HEK293T (cell line): ENCODE measurements at regions not wholly inside any gene's neighbourhood (a gene's known extent, or its start where the extent isn't known, plus 50 kb on each side); places are given as distances from the start of the nearest gene placed in this dataset.

Experiments
- ARNT ChIP-seq: fragments of 450-650 bp; IDR thresholded peaks from 2 replicates; pipeline ENCODE4 v1.6.1; 2017; ENCODE audit warnings: mild to moderate bottlenecking
- BHLHE40 ChIP-seq: fragments of 450-650 bp; IDR thresholded peaks from 2 replicates; pipeline ENCODE4 v1.6.1; 2016; ENCODE audit warnings: mild to moderate bottlenecking, moderate library complexity, borderline replicate concordance
- CTBP1 ChIP-seq: fragments of 450-650 bp; IDR thresholded peaks from 2 replicates; pipeline ENCODE4 v1.6.1; 2016; ENCODE audit warnings: borderline replicate concordance
- ELF4 ChIP-seq: fragments of 450-650 bp; IDR thresholded peaks from 2 replicates; pipeline ENCODE4 v1.6.1; 2017; ENCODE audit warnings: antibody characterized with exemption
- FOXA1 ChIP-seq: fragments of 450-650 bp; IDR thresholded peaks from 2 replicates; pipeline ENCODE4 v1.6.1; 2016; ENCODE audit warnings: mild to moderate bottlenecking
- FOXK2 ChIP-seq: fragments of 450-650 bp; IDR thresholded peaks from 2 replicates; pipeline ENCODE4 v1.6.1; 2016; ENCODE audit warnings: mild to moderate bottlenecking
- HDGF ChIP-seq: fragments of 450-650 bp; IDR thresholded peaks from 2 replicates; pipeline ENCODE4 v1.6.1; 2017; ENCODE audit warnings: antibody characterized with exemption, borderline replicate concordance
- L3MBTL2 ChIP-seq: fragments of 450-650 bp; conservative IDR thresholded peaks from 2 replicates; pipeline ENCODE4 v1.6.1; 2016; ENCODE audit warnings: mild to moderate bottlenecking
- NFRKB ChIP-seq: fragments of 450-650 bp; IDR thresholded peaks from 2 replicates; pipeline ENCODE4 v1.6.1; 2016; ENCODE audit warnings: mild to moderate bottlenecking, moderate library complexity
- SP1 ChIP-seq: fragments of 450-650 bp; IDR thresholded peaks from 2 replicates; pipeline ENCODE4 v1.6.1; 2017
- SUZ12 ChIP-seq: fragments of 450-650 bp; IDR thresholded peaks from 2 replicates; pipeline ENCODE4 v1.6.1; 2016; ENCODE audit warnings: mild to moderate bottlenecking
- TARDBP ChIP-seq: fragments of 450-650 bp; IDR thresholded peaks from 2 replicates; pipeline ENCODE4 v1.6.1; 2016
- ZNF384 ChIP-seq: fragments of 450-650 bp; IDR thresholded peaks from 2 replicates; pipeline ENCODE4 v1.6.1; 2016

DNA sequence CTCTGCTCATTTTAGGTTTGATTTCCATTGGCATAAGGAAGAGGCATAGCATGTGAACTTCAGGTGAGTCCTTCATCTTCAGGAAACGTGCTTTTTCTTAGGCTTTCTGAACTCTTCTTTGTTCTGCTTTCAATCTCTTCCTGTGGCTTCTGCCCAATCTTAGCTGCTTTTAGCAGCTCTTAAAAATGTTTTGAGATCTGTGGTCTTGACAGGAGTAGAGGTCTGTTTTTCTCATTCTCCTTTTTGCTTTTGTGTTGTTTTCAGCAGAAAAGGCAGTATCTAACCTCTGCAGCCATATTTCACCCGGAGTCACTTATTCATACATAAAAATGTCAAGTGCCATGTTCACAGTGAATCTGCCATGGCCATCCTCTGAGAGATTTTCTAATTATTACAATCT is 120.3 kb downstream of the LIG4 start:
- no peak for TF ChIP-seq SP1
- no peak for TF ChIP-seq BHLHE40
- no peak for TF ChIP-seq ZNF384
- no peak for TF ChIP-seq FOXK2
- TF ChIP-seq FOXA1, result no peak
- no peak for TF ChIP-seq SUZ12
- TF ChIP-seq HDGF, result no peak
- no peak for TF ChIP-seq ELF4
- no peak for TF ChIP-seq TARDBP
- no peak for TF ChIP-seq CTBP1
- no peak for TF ChIP-seq L3MBTL2
- TF ChIP-seq ARNT, result no peak
- TF ChIP-seq NFRKB, result no peak
